ENCODE measurements at regions not wholly inside any gene's neighbourhood (a gene's known extent, or its start where the extent isn't known, plus 50 kb on each side); places are given as distances from the start of the nearest gene placed in this dataset.

- no peak overlapping the region for H3K4me3 ChIP-seq (replicated peaks in 1 of 3; ENCODE audit: insufficient read depth in 1 of 3, low read depth in 2 of 3, low read length in 3 of 3)
- DNase-seq (ENCODE audit: low spot score): no peak
- no peaks in the 10 kb centered on the region for H3K79me2 ChIP-seq (ENCODE audit: insufficient read depth, low read length)
- 100% methylated on average over 2 of the region's 2 CpGs for WGBS (ENCODE audit: low lambda C conversion rate)
- no peaks in the 10 kb centered on the region for H3K36me3 ChIP-seq (replicated peaks in 1 of 2; ENCODE audit: control insufficient read depth in 1 of 2, insufficient read depth in 2 of 2, low read length in 2 of 2)
- no peaks in the 10 kb centered on the region for H3K9me3 ChIP-seq (ENCODE audit: low read length)
- no peaks in the 10 kb centered on the region for H3K27me3 ChIP-seq (ENCODE audit: control insufficient read depth in 1 of 2, insufficient read depth in 2 of 2, low read length in 2 of 2)
- ChIA-PET POLR2A (interaction anchor here (1.6 kb wide), 1 partner anchor 20 kb away, joined by 5 read pairs; no protein-coding TSS in a partner anchor), CTCF (ENCODE audit: low intra/inter-chr PET ratio, low total read pairs) (no interaction called here)
- peak overlapping the region; percentile 71 for H3K9ac ChIP-seq (ENCODE audit: insufficient read depth, low read depth, low read length)
- H2AFZ ChIP-seq (ENCODE audit: low read length): no peak overlapping the region
- H3K27ac ChIP-seq (ENCODE audit: extremely low read length, insufficient read depth, low read length): peak overlapping the region; percentile 84
- TSS peak; percentile 83 for BruUV-seq (replicated peaks)
- no peak for ATAC-seq
- H3K4me2 ChIP-seq (ENCODE audit: low read depth, low read length): peak overlapping the region; percentile 33; the same call in 1 of the 2 replicates
- intact Hi-C loops (cut with micrococcal nuclease; ENCODE audit: unreplicated experiment): no loop called here
- H3K4me1 ChIP-seq (ENCODE audit: insufficient read depth, low read length): peaks cover 60% of the 10 kb centered on the region
- in situ Hi-C loops (cut with HindIII; ENCODE audit: extremely low pct_ligation_motif_present, low pct_unique_long_range_greater_than_20kb): no loop called here
- 0 out of 2 replicates have a peak, but pooled peaks have one; percentile 38 for TF ChIP-seq HMGXB3 (CRISPR knock-in tag; IDR thresholded peaks at IDR 0.05; ENCODE audit: borderline replicate concordance)
- no peak for TF ChIP-seq NR2C2 (CRISPR knock-in tag; IDR thresholded peaks at IDR 0.05; ENCODE audit: borderline replicate concordance)
- no peaks in the 10 kb centered on the region for H4K20me1 ChIP-seq (ENCODE audit: insufficient read depth, low read length)
- no peak for FAIRE-seq
Observed at GRCh38 chr11:13134886-13135285, 125.8 kb downstream of the RASSF10 start.

Measured in HepG2 (cell line).